CD4-positive, alpha-beta T cell treated with Interleukin-17A for 1 hour (primary cell): ENCODE measurements at regions not wholly inside any gene's neighbourhood (a gene's known extent, or its start where the extent isn't known, plus 50 kb on each side); places are given as distances from the start of the nearest gene placed in this dataset.

ENCODE experiments used
- DNase-seq: peaks from one replicate; pipeline ENCODE4 v3.0.0-alpha.2; 2020

DNA sequence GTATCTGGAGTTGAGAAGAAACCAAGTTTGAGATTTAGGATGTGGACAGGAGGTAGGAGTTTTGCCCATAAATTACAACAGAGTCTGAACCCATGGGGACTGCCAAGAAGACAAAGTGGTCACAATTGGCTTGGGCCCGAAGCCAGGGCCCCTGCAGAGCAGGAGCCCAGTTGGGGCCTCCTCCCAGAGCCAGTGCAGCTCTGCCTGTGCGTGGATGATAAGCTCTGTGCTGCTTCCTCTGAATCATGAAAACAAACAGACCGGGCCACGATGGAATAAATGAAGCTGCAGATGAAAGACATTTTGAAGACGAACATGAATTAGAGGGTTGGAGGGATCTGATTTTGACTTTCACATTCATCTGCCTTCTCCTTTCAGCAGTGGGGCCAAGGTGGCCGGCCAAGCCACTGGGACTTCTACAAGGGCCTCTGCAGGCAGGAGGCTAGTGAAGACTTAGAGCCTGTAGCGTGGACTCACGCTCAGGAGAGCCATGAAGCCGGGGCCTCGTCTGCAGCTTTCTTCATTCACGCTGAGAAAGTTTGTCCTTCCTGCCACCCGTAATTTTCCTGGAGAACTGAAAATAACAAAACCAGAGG, 156.8 kb upstream of the LYZL1 start:
- DNase-seq: no peak

DNA sequence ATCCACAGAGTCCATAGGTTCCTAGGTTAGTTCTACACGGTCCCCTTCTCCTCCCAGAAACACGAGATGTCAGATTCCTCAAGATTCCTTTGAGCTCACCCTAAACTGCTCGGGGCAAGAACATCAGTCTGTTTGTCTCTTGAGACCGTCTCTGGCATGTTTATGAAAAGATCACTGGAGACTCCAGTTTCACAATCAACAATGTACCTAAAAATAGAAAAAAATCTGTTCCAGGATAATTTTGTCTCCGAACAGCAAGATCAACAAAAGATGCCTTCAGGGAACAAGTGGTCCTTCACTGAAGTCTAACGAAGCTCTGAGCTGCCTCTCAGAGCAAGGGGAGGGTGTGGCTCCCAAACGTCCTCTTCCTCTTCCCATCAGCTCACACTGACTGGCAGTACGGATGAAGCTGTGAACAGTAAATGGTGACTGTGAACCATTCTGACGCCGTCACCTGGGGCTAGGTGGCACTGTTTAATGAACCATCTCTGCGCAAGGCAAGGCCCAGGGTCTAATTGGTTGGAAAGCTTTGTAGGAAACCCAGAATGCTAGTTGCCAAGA, 156.2 kb upstream of the LYZL1 start:
- DNase-seq: no peak

DNA sequence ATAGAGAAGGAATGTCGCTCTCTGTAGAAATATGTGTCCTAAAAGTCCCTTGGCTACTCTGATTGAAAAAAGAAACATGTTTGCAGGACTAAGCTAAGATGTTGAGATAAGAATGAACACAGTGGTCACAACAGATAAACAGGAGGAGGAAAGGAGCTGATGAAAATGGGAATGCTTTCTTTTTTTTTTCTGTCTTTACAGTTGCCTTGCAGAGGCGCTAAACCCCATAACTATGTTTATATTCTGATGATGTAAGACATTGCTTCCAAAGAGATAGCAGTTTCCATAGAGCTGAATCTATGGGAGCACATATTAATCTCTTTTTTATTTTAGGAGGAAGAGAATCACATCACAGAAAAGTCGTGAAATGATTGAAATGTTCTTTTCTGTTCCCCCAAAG, 153.5 kb upstream of the LYZL1 start:
- no peak for DNase-seq

DNA sequence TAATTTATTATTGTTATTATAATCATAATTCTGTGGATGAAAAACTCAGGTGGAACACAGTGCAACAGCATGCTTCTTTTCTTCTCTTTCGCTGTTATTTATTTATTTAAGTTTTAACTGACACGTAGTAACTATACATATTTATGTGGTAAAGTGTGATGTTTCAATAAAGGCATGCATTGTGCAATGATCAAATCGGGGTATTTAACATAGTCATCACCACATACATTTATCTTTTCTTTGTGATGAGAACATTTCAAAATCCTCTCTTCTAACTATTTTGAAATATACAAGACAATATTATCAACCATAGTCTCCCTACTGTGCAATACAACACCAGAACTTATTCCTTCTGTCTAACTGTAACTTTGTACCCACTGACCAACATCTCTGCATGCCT, 152.5 kb upstream of the LYZL1 start:
- DNase-seq: no peak

DNA sequence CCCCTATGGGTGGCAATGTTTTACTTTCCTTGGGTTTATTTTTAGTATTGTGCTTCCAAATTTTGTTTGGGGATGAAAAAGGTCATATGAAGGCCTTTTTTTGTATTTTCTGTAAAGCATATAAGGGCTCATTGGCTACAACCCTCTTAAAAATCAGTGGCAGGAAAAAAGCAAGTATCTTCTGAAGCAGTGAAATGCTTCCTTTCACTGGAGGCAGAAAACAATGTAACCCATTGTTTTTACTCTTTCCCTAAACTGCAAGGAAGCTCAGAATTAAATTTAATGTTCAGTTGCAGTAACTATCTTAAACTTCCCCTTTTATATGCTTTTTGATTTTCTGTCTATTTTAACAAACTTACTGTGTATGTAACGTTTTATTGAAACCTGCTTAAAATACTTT, 148.7 kb upstream of the LYZL1 start:
- no peak for DNase-seq

DNA sequence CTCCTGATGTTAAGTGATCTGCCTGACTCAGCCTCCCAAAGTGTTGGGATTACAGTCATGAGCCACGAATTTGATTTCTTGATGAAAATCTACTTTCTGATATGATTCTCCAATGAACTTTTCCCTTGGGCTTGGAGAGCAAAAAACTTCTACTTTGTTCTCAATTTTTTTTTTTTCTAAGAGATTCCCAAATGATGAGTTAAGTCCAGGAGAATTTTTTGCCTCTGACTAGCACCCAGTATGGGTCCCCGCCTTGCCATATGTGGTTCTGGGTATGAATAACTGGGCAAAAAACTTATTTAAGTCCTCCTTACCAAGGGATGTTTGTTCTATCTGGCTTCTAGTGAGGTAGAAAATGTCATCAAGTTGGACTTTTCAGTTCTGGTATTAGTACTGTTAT, 147.9 kb upstream of the LYZL1 start:
- DNase-seq: no peak

DNA sequence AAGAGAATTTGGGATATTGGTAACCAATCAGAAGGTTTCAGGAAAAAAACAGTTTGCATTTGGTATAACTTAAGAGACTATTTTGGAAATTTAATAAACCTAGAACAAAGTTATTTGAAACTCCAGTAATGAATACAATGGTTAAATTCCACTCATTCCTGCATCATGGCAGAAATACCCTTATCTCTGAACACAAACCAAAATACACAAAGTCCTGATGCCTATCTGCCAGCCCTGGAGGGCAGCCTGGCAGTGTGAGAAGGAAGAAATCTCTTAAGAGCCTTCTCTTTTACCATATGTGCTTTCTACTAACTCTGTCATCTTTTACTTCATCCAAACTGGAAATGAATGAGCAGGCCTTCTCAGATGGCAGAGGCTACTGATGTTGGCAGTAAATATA, 147.1 kb upstream of the LYZL1 start:
- DNase-seq: no peak

DNA sequence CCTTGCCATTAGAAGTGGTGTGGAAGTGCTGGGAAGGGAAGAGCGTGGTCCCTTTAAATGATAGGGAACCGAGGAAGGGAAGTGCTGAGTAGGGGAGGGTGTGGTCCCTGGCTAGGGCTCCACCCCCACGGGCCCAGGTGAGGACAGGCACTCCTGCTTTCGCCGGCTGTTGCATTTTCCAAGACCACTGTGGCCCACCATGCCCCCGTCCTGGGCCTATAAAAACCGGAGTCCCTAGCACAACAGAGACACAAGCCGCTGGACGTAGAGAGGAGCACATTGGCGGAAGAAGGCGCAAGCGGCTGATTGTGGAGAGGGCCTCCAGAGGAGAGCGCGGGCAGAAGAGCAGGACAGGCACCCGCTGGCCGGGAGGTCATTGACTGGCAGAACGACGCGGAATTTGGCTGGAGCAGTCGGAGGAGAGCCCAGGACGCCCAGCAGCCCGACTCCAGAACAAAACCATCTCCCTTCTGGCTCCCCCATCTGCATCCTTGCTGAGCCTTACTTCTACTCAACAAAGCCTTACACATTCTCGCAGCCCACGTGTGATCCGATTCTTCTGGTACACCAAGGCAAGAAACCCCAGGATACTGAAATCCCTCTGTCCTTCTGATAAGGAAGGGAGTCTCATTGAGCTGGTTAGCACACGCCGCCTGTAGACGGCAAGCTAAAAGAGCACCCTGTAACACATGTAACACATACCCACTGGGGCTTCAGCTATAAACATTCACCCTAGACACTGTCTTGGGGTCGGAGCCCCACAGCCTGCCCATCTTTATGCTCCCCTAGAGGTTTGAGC, 146.2 kb upstream of the LYZL1 start:
- no peak for DNase-seq

DNA sequence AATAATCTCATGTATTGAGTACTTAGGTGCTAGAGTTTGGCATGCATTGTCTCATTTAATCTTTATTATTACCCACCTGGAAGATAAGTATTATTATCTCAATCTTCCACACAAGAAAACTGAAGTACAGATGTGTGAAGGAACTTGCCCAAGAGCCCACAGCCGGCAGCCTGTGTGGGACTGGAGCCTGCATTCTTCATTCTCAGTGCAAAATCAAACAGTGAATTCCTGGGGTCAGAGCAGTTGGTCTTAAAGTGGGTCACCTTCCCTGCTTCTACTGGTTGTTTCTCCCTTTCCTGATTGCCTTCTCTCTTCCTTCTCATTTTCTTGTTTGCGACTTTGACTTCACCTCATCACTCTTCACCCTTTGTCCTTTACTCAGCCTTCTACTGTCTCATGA, 144.7 kb upstream of the LYZL1 start:
- no peak for DNase-seq

DNA sequence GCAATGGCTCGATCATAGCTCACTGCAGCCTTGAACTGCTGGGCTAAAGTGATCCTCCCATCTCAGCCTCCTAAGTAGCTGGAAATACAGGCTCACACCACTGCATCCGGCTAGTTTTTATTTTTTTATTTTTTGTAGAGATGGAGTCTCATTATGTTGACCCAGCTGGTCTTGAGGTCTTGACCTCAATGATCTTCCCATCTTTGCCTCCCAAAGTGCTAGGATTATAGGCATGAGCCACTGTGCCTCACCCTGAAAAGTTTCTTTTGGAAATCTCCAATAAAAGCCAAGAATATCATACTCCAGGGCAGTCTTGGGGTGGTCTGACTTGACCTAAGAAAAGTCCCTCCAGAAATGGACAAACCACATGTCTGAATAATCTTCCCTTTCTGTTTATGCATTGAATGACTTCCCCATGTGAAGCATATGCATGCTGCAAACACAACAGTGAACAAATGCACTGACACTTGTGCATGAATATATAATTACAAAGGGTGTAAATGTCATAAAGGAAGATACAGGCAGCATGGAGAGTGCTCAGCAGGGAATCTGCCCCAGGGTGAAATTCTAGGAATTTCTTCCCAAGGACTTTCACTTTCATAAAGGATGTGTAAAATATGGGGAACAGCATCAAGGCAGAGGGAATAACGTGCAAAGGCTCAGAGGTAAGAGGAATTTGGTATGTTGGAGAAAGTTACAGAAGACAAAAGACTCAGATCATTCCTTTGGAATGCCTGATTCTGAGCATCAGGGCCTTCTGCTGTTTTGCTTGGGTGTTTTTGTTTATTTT, 142.4 kb upstream of the LYZL1 start:
- DNase-seq: no peak

DNA sequence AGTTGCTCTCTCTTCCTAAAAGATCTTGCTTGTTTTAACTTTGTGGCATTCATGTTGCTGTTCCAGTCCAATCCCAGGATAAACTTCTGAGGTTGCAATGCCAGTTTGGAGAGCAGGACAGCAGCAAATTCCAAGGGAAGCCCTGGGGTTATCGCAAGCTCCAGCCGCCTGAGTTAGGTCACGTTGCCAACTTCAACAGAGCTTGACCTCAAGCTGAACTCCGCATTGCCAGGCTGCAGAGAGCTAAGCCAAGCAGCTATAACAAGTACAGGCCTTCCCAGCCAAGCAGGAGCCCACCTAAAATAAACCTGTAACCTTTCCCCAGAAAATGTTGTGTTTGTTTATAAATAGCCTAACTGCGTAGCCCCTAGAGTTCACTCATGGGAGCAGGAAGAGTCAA, 138.9 kb upstream of the LYZL1 start:
- DNase-seq: no peak

DNA sequence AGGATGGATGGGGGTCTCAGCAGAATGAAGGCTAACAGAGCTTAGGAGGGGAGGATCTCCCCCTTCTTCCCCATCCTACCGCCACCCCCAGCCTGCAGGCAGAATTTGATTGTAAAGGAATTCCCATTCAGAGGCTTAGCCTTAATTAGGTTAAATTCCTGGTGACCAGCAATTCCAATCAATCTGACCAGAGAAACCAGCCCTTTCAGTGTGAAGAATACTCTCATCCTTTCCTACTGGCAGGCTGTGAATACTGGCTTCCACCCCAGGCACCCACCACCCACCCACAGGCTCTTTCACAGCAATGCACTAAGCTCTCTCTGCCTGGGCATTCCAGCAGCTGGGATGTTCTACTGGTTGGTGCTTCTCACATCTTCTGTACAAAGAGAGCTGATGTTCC, 137.9 kb upstream of the LYZL1 start:
- no peak for DNase-seq

DNA sequence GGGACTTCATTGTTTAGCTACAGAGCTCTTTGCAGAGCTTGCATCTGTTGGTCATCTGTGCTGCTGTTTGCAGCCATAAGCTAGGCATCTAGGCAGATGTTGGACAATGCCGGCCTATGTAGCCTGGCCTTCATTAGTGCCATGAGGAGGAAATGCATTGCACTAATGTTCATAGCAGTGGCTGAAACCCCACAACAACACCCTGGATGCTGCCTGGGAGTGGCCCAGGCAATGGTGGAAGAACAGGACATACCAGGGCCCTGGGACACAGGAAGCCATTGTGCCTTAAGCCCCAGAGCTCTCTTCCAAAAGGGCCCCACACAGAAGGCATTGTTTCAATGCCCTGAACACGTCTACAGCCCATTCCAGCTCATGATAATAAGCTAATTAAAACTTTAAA, 131.5 kb upstream of the LYZL1 start:
- no peak for DNase-seq

DNA sequence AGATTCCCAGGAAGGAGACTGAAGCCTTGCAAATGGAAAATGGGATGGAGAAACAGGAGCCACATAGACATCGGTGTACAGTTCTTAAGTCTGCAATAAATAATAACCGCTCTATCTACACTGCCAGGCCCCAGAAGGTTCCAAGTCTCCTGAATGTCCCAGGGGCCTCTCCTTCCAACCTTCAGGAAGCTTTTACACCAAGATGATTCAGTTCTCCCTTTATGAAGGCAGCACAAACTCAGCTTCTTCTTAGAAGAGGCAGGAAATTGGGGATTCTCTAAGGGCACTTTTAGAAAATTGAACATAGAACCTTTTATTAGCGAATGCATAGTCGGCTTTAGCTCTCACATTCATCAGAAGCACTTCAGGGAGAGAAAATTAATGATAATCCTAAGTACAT, 130.8 kb upstream of the LYZL1 start:
- no peak for DNase-seq

DNA sequence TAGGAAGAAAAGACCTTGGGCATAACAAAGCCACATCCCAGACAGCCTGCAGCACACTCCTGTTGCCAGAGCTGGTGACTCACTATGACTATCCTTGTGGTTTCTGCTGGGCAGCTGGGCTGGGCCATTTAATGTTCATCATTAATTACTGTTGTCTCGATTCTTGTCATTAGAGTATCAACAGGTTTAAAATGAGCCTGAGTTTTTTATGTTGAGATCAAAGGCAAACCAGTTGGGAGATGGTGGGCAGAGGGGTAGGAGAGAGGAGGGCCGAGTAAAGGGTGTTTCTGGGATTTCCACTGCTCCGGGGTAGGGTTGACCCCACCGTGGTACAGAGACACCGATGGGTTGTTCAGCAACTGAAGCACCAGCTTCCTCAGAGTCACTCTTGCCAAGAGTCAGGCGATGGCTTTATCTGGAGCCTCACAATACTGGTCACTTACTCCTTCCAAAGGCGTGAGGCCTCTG, 128.7 kb upstream of the LYZL1 start:
- no peak for DNase-seq

DNA sequence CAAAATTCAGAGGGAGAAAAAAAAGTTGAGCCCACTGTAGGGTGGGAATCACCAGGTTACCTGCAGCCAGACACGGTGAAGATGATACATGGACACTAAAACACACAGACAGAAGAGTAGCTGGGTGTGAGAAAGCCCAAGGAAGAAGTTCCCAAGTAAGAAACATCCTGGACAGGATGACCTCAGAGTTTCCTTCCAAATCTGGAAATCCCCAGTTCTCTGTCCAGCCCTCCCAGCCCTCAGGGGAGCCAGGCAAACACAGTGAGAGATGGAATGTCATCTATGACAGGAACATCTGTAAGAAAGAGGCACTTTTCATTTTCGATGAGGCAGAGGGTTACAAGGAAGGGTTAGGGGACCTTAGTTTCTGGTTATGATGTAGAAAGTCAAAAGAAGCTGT, 125.1 kb upstream of the LYZL1 start:
- no peak for DNase-seq

DNA sequence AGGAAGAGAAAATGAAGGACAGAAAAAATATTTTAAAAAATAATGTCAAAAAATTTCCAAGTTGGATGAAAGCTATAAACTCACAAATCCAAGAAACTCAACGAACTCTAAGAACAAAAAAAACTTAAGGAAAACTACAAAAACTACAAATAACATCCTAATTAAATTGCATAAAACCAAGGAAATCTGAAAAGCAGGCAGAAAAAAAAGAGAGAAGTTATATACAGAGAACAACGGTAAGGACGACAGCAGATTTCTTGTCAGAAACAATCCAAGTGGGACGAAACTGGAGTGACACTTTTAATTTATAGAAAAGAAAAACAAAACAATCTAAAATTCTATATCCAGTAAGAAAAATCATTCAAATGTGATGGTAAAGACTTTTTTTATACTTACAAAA, 122.2 kb upstream of the LYZL1 start:
- no peak for DNase-seq

DNA sequence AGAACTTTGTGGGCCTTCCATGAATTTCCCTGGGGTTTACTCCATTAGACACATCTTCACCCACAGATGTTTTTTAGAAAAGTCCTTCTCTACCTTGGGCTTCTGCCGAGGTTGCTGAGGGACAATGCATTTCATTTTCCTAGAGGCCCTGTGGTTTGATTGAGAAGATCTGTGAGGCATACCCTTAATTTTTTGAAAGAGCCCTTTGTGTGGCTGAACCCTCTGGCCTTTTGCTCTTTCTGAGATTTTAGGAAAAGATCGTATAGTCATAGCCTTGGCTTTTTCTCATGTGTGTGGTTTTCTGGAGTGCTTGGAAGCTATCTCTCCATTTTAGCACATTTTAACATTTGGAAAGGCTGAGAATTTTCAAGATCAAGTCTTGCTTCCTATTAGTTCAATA, 119.8 kb upstream of the LYZL1 start:
- DNase-seq: no peak

DNA sequence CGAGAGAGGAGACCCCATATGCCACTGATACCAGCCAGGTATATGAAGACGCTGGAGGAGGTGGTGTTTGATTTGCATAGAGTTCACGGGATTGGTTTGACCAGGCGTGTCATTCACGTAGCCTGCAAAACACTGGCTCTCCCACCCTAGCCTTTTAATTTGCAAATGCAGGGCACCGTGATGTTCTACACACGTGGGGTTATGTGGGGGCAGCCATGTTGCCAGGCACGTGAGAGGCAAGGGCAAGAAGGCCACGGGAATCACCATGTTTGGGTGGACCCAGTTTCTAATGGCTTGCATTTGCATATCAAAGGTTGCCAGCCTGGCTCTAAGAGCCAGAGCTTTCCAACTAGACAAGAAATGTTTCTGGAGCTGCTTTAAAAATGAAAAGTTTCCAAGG, 117.2 kb upstream of the LYZL1 start:
- DNase-seq: no peak

DNA sequence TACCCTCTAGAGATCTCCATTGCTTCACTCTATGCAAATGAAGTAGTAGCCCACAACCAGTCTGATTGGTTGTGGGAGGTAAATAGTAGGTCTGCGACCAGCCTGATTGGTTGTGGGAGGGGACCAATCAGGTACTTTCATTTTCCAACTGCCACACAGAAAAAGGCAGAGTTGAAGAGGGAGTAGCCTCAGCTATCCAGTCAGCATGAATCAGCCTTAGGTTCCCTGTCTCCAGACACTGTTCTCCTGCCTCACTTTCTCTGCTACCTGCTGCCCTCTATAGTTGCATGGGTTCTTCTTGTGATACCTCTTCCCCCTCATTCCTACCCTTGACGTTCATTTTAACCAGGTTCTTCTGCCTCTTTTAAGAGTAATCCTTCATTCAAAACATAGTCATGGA, 114.5 kb upstream of the LYZL1 start:
- DNase-seq: no peak

DNA sequence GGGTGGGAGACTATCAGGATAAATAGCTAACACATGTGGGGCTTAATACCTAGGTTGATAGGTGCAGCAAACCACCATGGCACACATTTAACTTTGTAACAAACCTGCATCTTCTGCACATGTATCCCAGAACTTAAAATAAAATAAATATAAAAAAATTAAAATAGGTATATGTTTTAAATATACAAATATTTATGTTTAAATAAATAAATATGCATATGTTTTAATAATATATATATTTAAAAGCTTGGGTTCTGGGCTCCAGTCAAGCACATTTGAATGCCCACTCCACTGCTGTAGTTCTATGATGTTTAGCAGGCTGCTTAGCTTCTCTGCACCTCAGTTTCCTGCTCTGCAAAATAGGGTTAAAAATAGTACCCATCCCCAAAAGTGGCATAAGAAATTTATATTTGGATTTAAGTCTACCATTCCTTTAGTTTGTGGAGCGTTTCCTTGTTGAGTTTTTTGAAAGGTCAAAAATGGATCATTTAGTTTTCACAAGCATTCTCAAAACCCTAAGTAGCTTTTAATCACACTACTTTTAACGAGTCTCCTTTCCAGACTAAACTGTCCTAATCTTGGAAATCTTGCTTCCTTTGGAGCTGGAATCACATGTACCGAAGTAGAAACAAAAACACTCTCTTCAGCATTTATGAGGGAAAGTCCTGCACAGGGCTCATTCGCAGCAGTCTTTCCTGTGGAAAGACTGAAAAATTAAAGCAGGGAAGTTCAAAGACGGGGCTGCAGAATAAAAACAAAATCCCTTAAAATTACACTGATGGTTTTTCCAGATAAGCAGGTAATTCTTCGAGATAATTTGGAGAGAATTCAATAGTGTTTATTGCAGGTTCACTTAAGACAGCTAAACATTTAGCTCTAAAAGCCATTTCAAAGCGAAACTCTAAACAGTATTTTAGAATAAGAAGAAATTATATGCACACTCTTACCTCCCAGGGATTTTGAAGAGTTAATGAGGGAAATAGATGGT, 111.7 kb upstream of the LYZL1 start:
- DNase-seq: no peak

DNA sequence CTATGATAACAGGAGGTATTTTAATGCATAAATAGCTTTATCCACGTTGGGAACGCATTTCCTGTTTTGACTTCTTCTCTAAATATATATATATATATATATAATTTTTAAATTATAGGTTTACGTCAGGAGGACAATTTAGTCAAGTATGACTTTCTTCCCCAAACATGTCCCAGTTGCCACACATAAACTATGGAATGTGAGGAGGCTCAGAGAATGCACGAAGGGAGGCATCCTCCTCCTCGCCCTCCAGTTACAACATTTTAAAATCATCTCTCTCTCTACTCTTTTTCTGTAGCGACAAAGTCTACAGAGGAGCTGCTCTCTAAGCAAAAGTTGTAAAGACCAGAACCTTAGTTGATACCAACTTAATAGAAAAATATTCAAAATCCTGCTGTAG, 106.9 kb upstream of the LYZL1 start:
- no peak for DNase-seq
